OCI-LY1 (cell line): ENCODE measurements at regions not wholly inside any gene's neighbourhood (a gene's known extent, or its start where the extent isn't known, plus 50 kb on each side); places are given as distances from the start of the nearest gene placed in this dataset.
"Not testable (repeated sequence)": the region's sequence is repeated elsewhere in the genome, so short reads cannot be mapped to it uniquely, and the experiment has no call there.

ENCODE experiments used
- H2AFZ ChIP-seq: fragments of 200-600 bp; sonication (generic), shearing (Covaris generic); 2 replicates; pipeline ENCODE4 v1.6.0; 2014; ENCODE audit warnings: antibody characterized with exemption, mild to moderate bottlenecking, low read length
- H3F3A ChIP-seq: fragments of 200-600 bp; sonication (generic), shearing (Covaris generic); 2 replicates; pipeline ENCODE4 v1.6.0; 2014; ENCODE audit warnings: mild to moderate bottlenecking, antibody characterized with exemption, low read length, moderate library complexity; ENCODE audit not compliant: insufficient read depth
- H3K27ac ChIP-seq: fragments of 200-600 bp; sonication (generic); 2 replicates; pipeline ENCODE4 v1.5.1; 2014; ENCODE audit warnings: low read length, mixed run types, mild to moderate bottlenecking, low read depth; ENCODE audit not compliant: poor library complexity, severe bottlenecking
- H3K27me3 ChIP-seq: fragments of 200-600 bp; sonication (generic); 2 replicates; pipeline ENCODE4 v1.6.0; 2014; ENCODE audit warnings: antibody characterized with exemption, mild to moderate bottlenecking, low read length, moderate library complexity; ENCODE audit not compliant: insufficient read depth
- H3K36me3 ChIP-seq: fragments of 200-600 bp; sonication (generic); 2 replicates; pipeline ENCODE4 v1.6.1; 2014; ENCODE audit warnings: mild to moderate bottlenecking, antibody characterized with exemption, low read length, moderate library complexity, mixed read lengths; ENCODE audit not compliant: insufficient read depth
- H3K4me1 ChIP-seq: fragments of 200-600 bp; sonication (generic); 2 replicates; pipeline ENCODE4 v1.5.1; 2014; ENCODE audit warnings: mild to moderate bottlenecking, low read length, moderate library complexity; ENCODE audit not compliant: insufficient read depth, severe bottlenecking
- H3K4me2 ChIP-seq: fragments of 200-600 bp; sonication (generic), shearing (Covaris generic); 2 replicates; pipeline ENCODE4 v1.6.1; 2014; ENCODE audit warnings: low read length
- H3K4me3 ChIP-seq: fragments of 200-600 bp; sonication (generic); 2 replicates; pipeline ENCODE4 v1.5.1; 2014; ENCODE audit warnings: low read length, low read depth, mild to moderate bottlenecking, mixed read lengths; ENCODE audit not compliant: poor library complexity, severe bottlenecking
- H3K79me2 ChIP-seq: fragments of 200-600 bp; shearing (Covaris generic); 2 replicates; pipeline ENCODE4 v1.6.1; 2016; ENCODE audit warnings: mixed run types, low read length, mixed read lengths; ENCODE audit not compliant: insufficient read depth
- H3K9ac ChIP-seq: fragments of 200-600 bp; sonication (generic), shearing (Covaris generic); 2 replicates; pipeline ENCODE4 v1.6.1; 2014; ENCODE audit warnings: mild to moderate bottlenecking, low read length, mixed read lengths
- H3K9me2 ChIP-seq: fragments of 200-600 bp; sonication (generic), shearing (Covaris generic); 2 replicates; pipeline ENCODE4 v1.6.1; 2014; ENCODE audit warnings: low read depth, mild to moderate bottlenecking, low read length, mixed read lengths
- H3K9me3 ChIP-seq: fragments of 200-600 bp; shearing (Covaris generic); 2 replicates; pipeline ENCODE4 v1.6.1; 2014; ENCODE audit warnings: low read length, mixed read lengths
- H4K20me1 ChIP-seq: fragments of 200-600 bp; sonication (generic), shearing (Covaris generic); 2 replicates; pipeline ENCODE4 v1.6.0; 2016; ENCODE audit warnings: mild to moderate bottlenecking, low read length; ENCODE audit not compliant: insufficient read depth
- EZH2 ChIP-seq: fragments of 200-600 bp; sonication (generic), shearing (Covaris generic); IDR thresholded peaks from 2 replicates; pipeline ENCODE4 v1.8.0; 2017; ENCODE audit warnings: borderline replicate concordance, mixed run types, mild to moderate bottlenecking, antibody characterized with exemption, low read length, moderate library complexity, mixed read lengths
- TF ChIP-seq, protein P1 (sequence below): fragments of 200-600 bp; sonication (generic), shearing (Covaris generic); IDR thresholded peaks from 2 replicates; pipeline ENCODE4 v1.5.1; 2017; ENCODE audit warnings: mild to moderate bottlenecking, antibody characterized with exemption, low read length, moderate library complexity, mixed read lengths

DNA sequence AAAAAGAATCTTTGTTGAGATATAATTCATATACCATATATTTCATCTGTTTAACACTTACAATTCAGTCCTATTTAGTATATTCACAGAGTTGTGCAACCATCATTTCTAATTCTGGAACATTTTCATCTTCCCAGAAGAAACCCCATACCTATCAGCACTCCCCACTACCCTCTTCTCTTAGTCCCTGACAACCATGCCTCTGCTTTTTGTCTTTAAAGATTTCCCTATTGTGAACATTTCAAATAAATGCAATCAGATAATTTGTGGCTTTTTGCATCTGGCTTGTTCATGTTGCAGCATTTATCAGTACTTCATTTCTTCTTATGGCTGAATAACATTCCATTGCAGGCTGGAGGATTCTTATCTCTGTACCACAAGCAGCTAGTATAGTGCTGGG lies 305.9 kb upstream of the MEX3C start:
- no peak overlapping the region for H3K4me3 ChIP-seq
- H3K9me3 ChIP-seq = no peaks in the 10 kb centered on the region
- TF ChIP-seq EZH2 = no peak
- TF ChIP-seq, protein P1, sequence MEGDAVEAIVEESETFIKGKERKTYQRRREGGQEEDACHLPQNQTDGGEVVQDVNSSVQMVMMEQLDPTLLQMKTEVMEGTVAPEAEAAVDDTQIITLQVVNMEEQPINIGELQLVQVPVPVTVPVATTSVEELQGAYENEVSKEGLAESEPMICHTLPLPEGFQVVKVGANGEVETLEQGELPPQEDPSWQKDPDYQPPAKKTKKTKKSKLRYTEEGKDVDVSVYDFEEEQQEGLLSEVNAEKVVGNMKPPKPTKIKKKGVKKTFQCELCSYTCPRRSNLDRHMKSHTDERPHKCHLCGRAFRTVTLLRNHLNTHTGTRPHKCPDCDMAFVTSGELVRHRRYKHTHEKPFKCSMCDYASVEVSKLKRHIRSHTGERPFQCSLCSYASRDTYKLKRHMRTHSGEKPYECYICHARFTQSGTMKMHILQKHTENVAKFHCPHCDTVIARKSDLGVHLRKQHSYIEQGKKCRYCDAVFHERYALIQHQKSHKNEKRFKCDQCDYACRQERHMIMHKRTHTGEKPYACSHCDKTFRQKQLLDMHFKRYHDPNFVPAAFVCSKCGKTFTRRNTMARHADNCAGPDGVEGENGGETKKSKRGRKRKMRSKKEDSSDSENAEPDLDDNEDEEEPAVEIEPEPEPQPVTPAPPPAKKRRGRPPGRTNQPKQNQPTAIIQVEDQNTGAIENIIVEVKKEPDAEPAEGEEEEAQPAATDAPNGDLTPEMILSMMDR = no peak
- no peak overlapping the region for H3K4me2 ChIP-seq
- H4K20me1 ChIP-seq = no peaks in the 10 kb centered on the region
- no peaks in the 10 kb centered on the region for H3K36me3 ChIP-seq
- H3K27me3 ChIP-seq = no peaks in the 10 kb centered on the region
- H2AFZ ChIP-seq = no peak overlapping the region
- H3K4me1 ChIP-seq = no peaks in the 10 kb centered on the region
- no peak overlapping the region for H3K9ac ChIP-seq
- H3F3A ChIP-seq = no peaks in the 10 kb centered on the region
- no peaks in the 10 kb centered on the region for H3K79me2 ChIP-seq
- no peak overlapping the region for H3K27ac ChIP-seq
- H3K9me2 ChIP-seq = no peaks in the 10 kb centered on the region

DNA sequence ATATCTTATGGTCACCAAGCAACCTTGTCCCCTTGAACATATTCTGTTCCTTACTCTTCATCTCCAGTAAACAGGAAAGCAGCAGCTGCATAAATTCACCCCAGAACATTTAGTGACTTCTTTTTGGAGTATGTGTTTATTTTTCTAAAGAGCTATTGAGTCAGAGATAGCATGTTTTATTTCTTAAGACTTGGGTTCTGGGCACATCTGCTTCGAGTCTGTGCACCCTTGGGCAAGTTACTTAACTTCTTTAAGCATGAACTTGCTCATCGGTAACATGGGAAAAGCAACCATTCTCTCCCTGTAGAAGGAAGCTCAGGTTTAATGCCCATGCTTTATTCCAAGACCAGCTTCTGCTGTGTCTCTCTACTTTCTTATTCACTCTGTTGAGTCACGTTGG lies 309.3 kb upstream of the MEX3C start:
- H3K4me1 ChIP-seq = no peaks in the 10 kb centered on the region
- no peaks in the 10 kb centered on the region for H3K36me3 ChIP-seq
- H3K9me2 ChIP-seq = no peaks in the 10 kb centered on the region
- no peak overlapping the region for H3K4me3 ChIP-seq
- H2AFZ ChIP-seq = no peak overlapping the region
- no peak overlapping the region for H3K27ac ChIP-seq
- no peaks in the 10 kb centered on the region for H3K27me3 ChIP-seq
- H3F3A ChIP-seq = no peaks in the 10 kb centered on the region
- TF ChIP-seq, protein P1 = no peak
- no peak for TF ChIP-seq EZH2
- no peak overlapping the region for H3K4me2 ChIP-seq
- H3K9ac ChIP-seq = no peak overlapping the region
- no peaks in the 10 kb centered on the region for H4K20me1 ChIP-seq
- no peaks in the 10 kb centered on the region for H3K79me2 ChIP-seq
- H3K9me3 ChIP-seq = no peaks in the 10 kb centered on the region; the same call in 1 of the 2 replicates

DNA sequence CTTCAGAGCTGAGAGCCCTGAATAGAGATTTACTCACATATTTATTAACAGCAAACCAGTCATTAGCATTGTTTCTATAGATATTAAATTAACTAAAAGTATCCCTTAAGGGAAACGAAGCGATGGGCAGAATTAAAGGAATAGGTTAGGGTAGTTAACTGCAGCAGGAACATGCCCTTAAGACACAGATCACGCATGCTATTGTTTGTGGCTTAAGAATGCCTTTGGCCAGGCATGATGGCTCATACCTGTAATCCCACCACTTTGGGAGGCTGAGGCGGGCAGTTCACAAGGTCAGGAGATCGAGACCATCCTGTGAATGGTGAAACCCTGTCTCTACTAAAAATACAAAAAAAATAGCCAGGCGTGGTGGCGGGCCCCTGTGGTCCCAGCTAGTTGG lies 310.9 kb upstream of the MEX3C start:
- H3K27ac ChIP-seq, H3K4me3 ChIP-seq, H4K20me1 ChIP-seq, H3K36me3 ChIP-seq, H3K9me2 ChIP-seq, H3K79me2 ChIP-seq, H3K27me3 ChIP-seq, H3K9me3 ChIP-seq, H2AFZ ChIP-seq, H3F3A ChIP-seq, H3K4me1 ChIP-seq, H3K9ac ChIP-seq, H3K4me2 ChIP-seq: not testable (repeated sequence)

DNA sequence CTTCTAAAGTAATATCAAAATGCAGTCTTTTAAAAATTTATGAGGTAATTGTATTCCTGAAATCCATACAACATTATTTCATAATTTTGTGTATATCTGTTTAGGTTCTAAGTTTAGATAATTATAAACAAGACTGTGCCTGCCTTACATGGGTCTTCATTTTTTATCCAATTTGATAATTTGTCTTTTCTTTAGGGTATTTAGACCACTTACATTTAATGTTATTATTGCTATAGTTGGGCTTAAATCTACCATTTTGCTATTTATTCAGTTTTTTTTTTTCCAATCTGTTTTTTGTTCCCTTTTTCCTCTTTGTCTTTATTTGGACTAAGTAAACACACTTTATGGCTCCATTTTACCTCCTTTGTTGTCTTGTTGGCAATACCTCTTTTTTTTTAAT lies 312.5 kb upstream of the MEX3C start:
- Histone ChIP-seq H3K4me3 (no peak overlapping the region), H3K27ac (no peak overlapping the region), H3K9me2 (no peaks in the 10 kb centered on the region), H3K9ac (no peak overlapping the region), H3K27me3 (no peaks in the 10 kb centered on the region), H3K36me3 (no peaks in the 10 kb centered on the region), H2AFZ (no peak overlapping the region), H3F3A (no peaks in the 10 kb centered on the region), H4K20me1 (no peaks in the 10 kb centered on the region), H3K79me2 (no peaks in the 10 kb centered on the region), H3K9me3 (no peaks in the 10 kb centered on the region; the same call in 1 of the 2 replicates), H3K4me2 (no peak overlapping the region), H3K4me1 (no peaks in the 10 kb centered on the region)
- TF ChIP-seq, protein P1 = no peak
- no peak for TF ChIP-seq EZH2
